NCI-H748 treated with DMSO at 0.1 percent for 48 hours (cell line): ENCODE measurements at regions not wholly inside any gene's neighbourhood (a gene's known extent, or its start where the extent isn't known, plus 50 kb on each side); places are given as distances from the start of the nearest gene placed in this dataset.
A peak's percentile ranks its signal among the peaks of the same experiment; 100 is the strongest.

Source experiments
- DNase-seq: peaks from one replicate; lab custom pipeline; 2025; lab: John Stamatoyannopoulos, UW

GRCh38 chr4:53776141-53776540 is 184.9 kb upstream of the LNX1 start:
- no peak for DNase-seq

- no peak for DNase-seq
Measured at GRCh38 chr4:53775381-53775780, 184.1 kb upstream of the LNX1 start.

- DNase-seq: no peak
Measured at GRCh38 chr4:53771326-53771725, 180.0 kb upstream of the LNX1 start.

GRCh38 chr4:53767482-53767881 is 176.2 kb upstream of the LNX1 start:
- no peak for DNase-seq

- DNase-seq: no peak
Measured at GRCh38 chr4:53764761-53765490, 173.6 kb upstream of the LNX1 start.

GRCh38 chr4:53763813-53764597 is 172.7 kb upstream of the LNX1 start:
- DNase-seq: no peak

- DNase-seq: no peak
Measured at GRCh38 chr4:53755656-53756055, 164.4 kb upstream of the LNX1 start.

GRCh38 chr4:53752124-53752523 is 160.8 kb upstream of the LNX1 start:
- no peak for DNase-seq

- DNase-seq: no peak
Measured at GRCh38 chr4:53748328-53748772, 157.1 kb upstream of the LNX1 start.

- DNase-seq: no peak
Measured at GRCh38 chr4:53747401-53747800, 156.1 kb upstream of the LNX1 start.

GRCh38 chr4:53744446-53745160 is 153.3 kb upstream of the LNX1 start:
- DNase-seq: peak; percentile 23

GRCh38 chr4:53734584-53735353 is 143.5 kb upstream of the LNX1 start:
- no peak for DNase-seq

GRCh38 chr4:53734182-53734581 is 142.9 kb upstream of the LNX1 start:
- DNase-seq: no peak

GRCh38 chr4:53732661-53733060 is 141.4 kb upstream of the LNX1 start:
- no peak for DNase-seq

- DNase-seq: no peak
Measured at GRCh38 chr4:53730031-53730805, 138.9 kb upstream of the LNX1 start.

- DNase-seq: no peak
Measured at GRCh38 chr4:53722110-53722509, 130.8 kb upstream of the LNX1 start.

- no peak for DNase-seq
Measured at GRCh38 chr4:53721263-53721662, 130.0 kb upstream of the LNX1 start.

GRCh38 chr4:53720776-53721175 is 129.5 kb upstream of the LNX1 start:
- DNase-seq: no peak

GRCh38 chr4:53717064-53717549 is 125.8 kb upstream of the LNX1 start:
- DNase-seq: no peak

GRCh38 chr4:53716471-53717063 is 125.3 kb upstream of the LNX1 start:
- DNase-seq: no peak

GRCh38 chr4:53716011-53716410 is 124.7 kb upstream of the LNX1 start:
- no peak for DNase-seq
